PC-3 (cell line): ENCODE measurements at regions not wholly inside any gene's neighbourhood (a gene's known extent, or its start where the extent isn't known, plus 50 kb on each side); places are given as distances from the start of the nearest gene placed in this dataset.

ENCODE experiments used
- ATAC-seq: fragments of 200-7000 bp; cut with Tn5 transposase; 2 replicates; pipeline ENCODE4 v1.9.1; 2020; ENCODE audit warnings: mild to moderate bottlenecking, moderate library complexity
- BruUV-seq: library from RNA; stranded (reverse); fragments of 400-500 nt; replicated peaks from 2 replicates; lab custom pipeline; 2021; lab: Mats Ljungman, UMichigan
- CTCF ChIA-PET: fragments of 300-600 bp; sonication (Branson Sonifier 250); formaldehyde crosslinking; loops from one replicate; lab custom pipeline; 2022; ENCODE audit warnings: antibody characterized with exemption; lab: Charles Lee
- POLR2A ChIA-PET: fragments of 300-600 bp; sonication (Branson Sonifier 250); formaldehyde crosslinking; loops from one replicate; lab custom pipeline; 2022; ENCODE audit warnings: antibody characterized with exemption; ENCODE audit not compliant: unreplicated experiment; lab: Charles Lee
- DNase-seq: peaks from one replicate; pipeline ENCODE4 v3.0.0-alpha.2; 2015
- H2AFZ ChIP-seq: fragments of 300-600 bp; sonication (generic); 2 replicates; pipeline ENCODE4 v1.6.0; 2016; ENCODE audit warnings: antibody characterized with exemption, low read length
- H3F3A ChIP-seq: fragments of 300-600 bp; sonication (generic); one replicate; pipeline ENCODE4 v1.6.0; 2017; ENCODE audit warnings: antibody characterized with exemption, low read length, control low read depth, mild to moderate bottlenecking; ENCODE audit not compliant: unreplicated experiment
- H3K27ac ChIP-seq: fragments of 300-600 bp; sonication (generic); 2 replicates; pipeline ENCODE4 v1.5.1; 2016; ENCODE audit warnings: mild to moderate bottlenecking, low read length
- H3K27me3 ChIP-seq: fragments of 300-600 bp; sonication (generic); 2 replicates; pipeline ENCODE4 v1.6.1; 2016; ENCODE audit warnings: low read length, mixed read lengths
- H3K36me3 ChIP-seq: fragments of 300-600 bp; sonication (generic); 2 replicates; pipeline ENCODE4 v1.6.1; 2016; ENCODE audit warnings: low read depth, mixed run types, low read length, mixed read lengths
- H3K4me1 ChIP-seq: fragments of 300-600 bp; sonication (generic); 2 replicates; pipeline ENCODE4 v1.5.1; 2016; ENCODE audit warnings: low read length; ENCODE audit not compliant: insufficient read depth
- H3K4me2 ChIP-seq: fragments of 300-600 bp; sonication (generic); 2 replicates; pipeline ENCODE4 v1.6.0; 2016; ENCODE audit warnings: low read length
- H3K4me3 ChIP-seq: fragments of 300-600 bp; sonication (generic); 2 replicates; pipeline ENCODE4 v1.5.1; 2016; ENCODE audit warnings: mild to moderate bottlenecking, low read length, mixed read lengths
- H3K79me2 ChIP-seq: fragments of 300-600 bp; sonication (generic); 2 replicates; pipeline ENCODE4 v1.6.1; 2017; ENCODE audit warnings: low read length, mixed read lengths
- H3K9ac ChIP-seq: fragments of 300-600 bp; sonication (generic); 2 replicates; pipeline ENCODE4 v1.6.0; 2016; ENCODE audit warnings: mild to moderate bottlenecking, low read length
- H3K9me2 ChIP-seq: fragments of 300-600 bp; sonication (generic); replicated peaks from 2 replicates; pipeline ENCODE4 v1.6.1; 2016; ENCODE audit warnings: mixed run types, low read length, mixed read lengths
- H3K9me3 ChIP-seq: fragments of 300-600 bp; sonication (generic); 2 replicates; pipeline ENCODE4 v1.6.1; 2016; ENCODE audit warnings: low read length, mixed read lengths
- H4K20me1 ChIP-seq: fragments of 300-600 bp; sonication (generic); 2 replicates; pipeline ENCODE4 v1.6.1; 2016; ENCODE audit warnings: low read length, mixed read lengths
- EZH2 ChIP-seq: fragments of 300-600 bp; sonication (generic); IDR thresholded peaks from one replicate; pipeline ENCODE4 v1.6.1; 2017; ENCODE audit warnings: antibody characterized with exemption, mild to moderate bottlenecking, low read length; ENCODE audit not compliant: unreplicated experiment
- EZH2phosphoT487 ChIP-seq: fragments of 300-600 bp; sonication (generic); IDR thresholded peaks from 2 replicates; pipeline ENCODE4 v1.6.1; 2018; ENCODE audit warnings: mild to moderate bottlenecking, antibody characterized with exemption, low read length, borderline replicate concordance
- intact Hi-C: fragments of 100-400 bp; cut with micrococcal nuclease; formaldehyde crosslinking; loops from 2 replicates; pipeline ENCODE4 v1.9.0; 2023
- TF ChIP-seq, protein P1 (sequence below): fragments of 300-600 bp; sonication (generic); conservative IDR thresholded peaks from 2 replicates; pipeline ENCODE4 v1.5.1; 2017; ENCODE audit warnings: antibody characterized with exemption, low read depth, mild to moderate bottlenecking, low read length

DNA sequence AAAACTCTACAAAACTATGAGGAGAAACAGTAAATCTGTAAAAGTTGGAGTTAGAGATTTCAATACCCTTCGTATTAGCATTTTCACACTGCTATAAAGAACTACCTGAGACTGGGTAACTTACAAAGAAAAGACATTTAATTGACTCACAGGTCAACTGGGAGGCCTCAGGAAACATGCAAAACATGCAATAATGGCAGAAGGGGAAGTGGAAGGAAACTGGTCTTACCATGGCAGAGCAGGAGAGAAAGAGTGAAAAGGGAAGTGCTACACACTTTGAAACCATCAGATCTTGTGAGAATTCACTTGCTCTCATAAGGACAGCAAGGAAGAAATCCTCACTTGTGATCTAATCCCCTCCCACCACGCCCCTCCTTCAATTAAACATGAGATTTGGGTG, 949.9 kb downstream of the TECRL start:
- no peaks in the 10 kb centered on the region for H3K9me3 ChIP-seq
- H4K20me1 ChIP-seq, result no peaks in the 10 kb centered on the region
- H3K9me2 ChIP-seq, result no peaks in the 10 kb centered on the region
- no peaks in the 10 kb centered on the region for H3K4me1 ChIP-seq
- no peaks in the 10 kb centered on the region for H3K27me3 ChIP-seq
- H3K4me2 ChIP-seq, result no peak overlapping the region
- TF ChIP-seq, protein P1, sequence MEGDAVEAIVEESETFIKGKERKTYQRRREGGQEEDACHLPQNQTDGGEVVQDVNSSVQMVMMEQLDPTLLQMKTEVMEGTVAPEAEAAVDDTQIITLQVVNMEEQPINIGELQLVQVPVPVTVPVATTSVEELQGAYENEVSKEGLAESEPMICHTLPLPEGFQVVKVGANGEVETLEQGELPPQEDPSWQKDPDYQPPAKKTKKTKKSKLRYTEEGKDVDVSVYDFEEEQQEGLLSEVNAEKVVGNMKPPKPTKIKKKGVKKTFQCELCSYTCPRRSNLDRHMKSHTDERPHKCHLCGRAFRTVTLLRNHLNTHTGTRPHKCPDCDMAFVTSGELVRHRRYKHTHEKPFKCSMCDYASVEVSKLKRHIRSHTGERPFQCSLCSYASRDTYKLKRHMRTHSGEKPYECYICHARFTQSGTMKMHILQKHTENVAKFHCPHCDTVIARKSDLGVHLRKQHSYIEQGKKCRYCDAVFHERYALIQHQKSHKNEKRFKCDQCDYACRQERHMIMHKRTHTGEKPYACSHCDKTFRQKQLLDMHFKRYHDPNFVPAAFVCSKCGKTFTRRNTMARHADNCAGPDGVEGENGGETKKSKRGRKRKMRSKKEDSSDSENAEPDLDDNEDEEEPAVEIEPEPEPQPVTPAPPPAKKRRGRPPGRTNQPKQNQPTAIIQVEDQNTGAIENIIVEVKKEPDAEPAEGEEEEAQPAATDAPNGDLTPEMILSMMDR, result no peak
- TF ChIP-seq EZH2phosphoT487 (no peak), EZH2 (no peak)
- no peak overlapping the region for H3K4me3 ChIP-seq
- ChIA-PET CTCF (no interaction called here), POLR2A (no interaction called here)
- H2AFZ ChIP-seq, result no peak overlapping the region
- no peaks in the 10 kb centered on the region for H3F3A ChIP-seq
- ATAC-seq (no peak), DNase-seq (no peak)
- intact Hi-C loops, result no loop called here
- H3K9ac ChIP-seq, result no peak overlapping the region
- no TSS peak for BruUV-seq
- no peaks in the 10 kb centered on the region for H3K79me2 ChIP-seq
- H3K27ac ChIP-seq, result no peak overlapping the region
- H3K36me3 ChIP-seq, result no peaks in the 10 kb centered on the region

DNA sequence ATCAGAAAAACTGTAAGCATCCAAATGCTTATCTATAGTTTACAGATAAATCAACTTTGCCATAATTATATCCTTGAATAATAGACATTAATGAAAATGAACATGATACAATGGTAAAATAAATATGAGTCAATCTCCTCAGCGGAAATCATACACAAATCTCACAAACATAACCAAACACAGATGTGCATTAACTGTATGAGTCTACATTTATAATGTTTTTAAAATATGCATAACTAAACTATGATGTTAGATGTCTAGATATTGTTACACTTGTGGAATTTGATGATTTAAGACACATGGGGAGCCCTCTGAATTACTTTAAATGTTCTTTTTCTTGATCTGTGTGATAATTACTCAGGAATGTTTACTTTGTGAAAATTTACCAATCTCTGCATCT, 951.2 kb downstream of the TECRL start:
- Histone ChIP-seq H4K20me1 (no peaks in the 10 kb centered on the region), H3K79me2 (no peaks in the 10 kb centered on the region), H3K9me2 (no peaks in the 10 kb centered on the region), H3K4me2 (no peak overlapping the region), H3K9ac (no peak overlapping the region), H3K4me3 (no peak overlapping the region), H3K27me3 (no peaks in the 10 kb centered on the region), H2AFZ (no peak overlapping the region), H3K27ac (no peak overlapping the region), H3F3A (no peaks in the 10 kb centered on the region), H3K36me3 (no peaks in the 10 kb centered on the region), H3K4me1 (no peaks in the 10 kb centered on the region), H3K9me3 (no peaks in the 10 kb centered on the region)
- ChIA-PET POLR2A (no interaction called here), CTCF (no interaction called here)
- intact Hi-C loops, result no loop called here
- no TSS peak for BruUV-seq
- TF ChIP-seq, protein P1, result no peak
- TF ChIP-seq EZH2phosphoT487 (no peak), EZH2 (no peak)
- no peak for DNase-seq
- ATAC-seq, result no peak; the same call in 1 of the 2 replicates

DNA sequence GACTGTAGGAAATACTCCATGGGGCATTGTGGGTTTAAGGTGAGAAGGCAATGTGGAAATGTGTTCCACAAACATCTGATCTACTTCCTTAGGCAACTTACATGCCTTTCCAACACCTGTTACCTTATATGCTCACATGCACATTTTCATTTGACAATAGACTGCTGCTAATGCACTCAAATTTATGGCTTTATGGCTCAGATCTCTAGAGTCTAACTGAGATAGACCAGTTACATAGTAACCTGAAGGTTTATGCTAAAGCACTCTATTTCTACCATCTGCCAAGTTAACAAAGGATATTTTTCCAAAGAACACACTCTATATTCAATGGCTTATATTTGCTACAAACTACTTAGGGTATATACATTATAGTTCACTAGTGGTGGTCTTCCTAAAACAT, 969.0 kb downstream of the TECRL start:
- Histone ChIP-seq H3K9me3 (no peaks in the 10 kb centered on the region; the same call in 1 of the 2 replicates), H3K9ac (no peak overlapping the region), H3K4me2 (no peak overlapping the region), H3K27ac (no peak overlapping the region), H3K9me2 (no peaks in the 10 kb centered on the region), H3K79me2 (no peaks in the 10 kb centered on the region), H3K27me3 (no peaks in the 10 kb centered on the region), H3K4me3 (no peak overlapping the region), H3K4me1 (no peaks in the 10 kb centered on the region), H2AFZ (no peak overlapping the region), H4K20me1 (no peaks in the 10 kb centered on the region), H3K36me3 (no peaks in the 10 kb centered on the region), H3F3A (no peaks in the 10 kb centered on the region)
- ATAC-seq, result no peak
- no TSS peak for BruUV-seq
- CTCF ChIA-PET, result no interaction called here
- TF ChIP-seq EZH2, result no peak
- TF ChIP-seq, protein P1, result no peak
- TF ChIP-seq EZH2phosphoT487, result no peak
- POLR2A ChIA-PET, result no interaction called here
- intact Hi-C loops, result no loop called here
- no peak for DNase-seq
